K562 (cell line): ENCODE measurements at regions not wholly inside any gene's neighbourhood (a gene's known extent, or its start where the extent isn't known, plus 50 kb on each side); places are given as distances from the start of the nearest gene placed in this dataset.

Source experiments
- ATAC-seq: fragments of 200-7000 bp; cut with Tn5 transposase; 3 replicates; pipeline ENCODE4 v1.9.1; 2020; ENCODE audit warnings: moderate library complexity
- BruUV-seq: library from RNA; stranded (reverse); fragments of 400-500 nt; replicated peaks from 2 replicates; lab custom pipeline; 2021; lab: Mats Ljungman, UMichigan
- CTCF ChIA-PET: fragments of 300-600 bp; formaldehyde crosslinking; extraction: SDS; loops from one replicate; lab custom pipeline; 2021; ENCODE audit warnings: low intra/inter-chr PET ratio; lab: Yijun Ruan, JAX
- POLR2A ChIA-PET: fragments of 300-600, 350-650 bp; sonication (Branson Sonifier 250); formaldehyde crosslinking; extraction: SDS; loops from one replicate; lab custom pipeline; 2021; ENCODE audit warnings: antibody characterized with exemption, inconsistent platforms; lab: Yijun Ruan, JAX
- DNase-seq, 4 experiments: peaks; one replicate each; pipeline versions ENCODE4 v3.0.0 to v3.0.0-alpha.2; 2011 to 2018; ENCODE audit warnings: low spot score in 3 of 4, mixed read lengths in 3 of 4; ENCODE audit errors: extremely low read depth in 1 of 4
- FAIRE-seq: peaks from 2 replicates; lab custom pipeline; 2011; peaks lifted over from hg19 to GRCh38; lab: Jason Lieb, UNC
- H2AFZ ChIP-seq: 2 replicates; pipeline ENCODE4 v1.6.0; 2011; ENCODE audit warnings: low read depth, low read length, control low read depth, inconsistent platforms
- H3K27ac ChIP-seq: fragments of 200-600 bp; 3 replicates; pipeline ENCODE4 v1.8.0; 2011; ENCODE audit warnings: low read depth, mild to moderate bottlenecking, control low read depth, inconsistent platforms, low read length, moderate library complexity, mixed read lengths; ENCODE audit errors: extremely low read depth
- H3K27me3 ChIP-seq, 2 experiments: fragments of 300-600 bp in 1 of 2; 2 replicates in 1 of 2; 3 replicates in 1 of 2; pipeline versions ENCODE4 v1.6.0 to v1.8.0; 2011; ENCODE audit warnings: inconsistent platforms in 2 of 2, low read length in 2 of 2, mild to moderate bottlenecking in 1 of 2, mixed read lengths in 1 of 2, moderate library complexity in 1 of 2; ENCODE audit not compliant: control insufficient read depth in 2 of 2, insufficient read depth in 2 of 2
- H3K36me3 ChIP-seq: fragments of 300-600 bp; 3 replicates; pipeline ENCODE4 v1.8.0; 2011; ENCODE audit warnings: mild to moderate bottlenecking, low read length, inconsistent platforms; ENCODE audit not compliant: control insufficient read depth, insufficient read depth
- H3K4me1 ChIP-seq, 2 experiments: fragments of 200-600 bp in 1 of 2; replicated peaks in 1 of 2; 2 replicates in 1 of 2; 3 replicates in 1 of 2; pipeline versions ENCODE4 v1.5.1 to v1.8.0; 2011; ENCODE audit warnings: inconsistent platforms in 2 of 2, low read length in 2 of 2, mild to moderate bottlenecking in 1 of 2, mixed read lengths in 1 of 2, moderate library complexity in 1 of 2; ENCODE audit not compliant: control insufficient read depth in 2 of 2, insufficient read depth in 2 of 2
- H3K4me2 ChIP-seq: 2 replicates; pipeline ENCODE4 v1.6.1; 2011; ENCODE audit warnings: low read length, control low read depth, inconsistent platforms, mixed read lengths; ENCODE audit not compliant: insufficient read depth
- H3K4me3 ChIP-seq: fragments of 200-600 bp; sonication (generic), shearing (Covaris generic); 2 replicates; pipeline ENCODE4 v1.5.1; 2016; ENCODE audit warnings: control low read depth, inconsistent platforms
- H3K79me2 ChIP-seq: fragments of 200-600 bp; 3 replicates; pipeline ENCODE4 v1.8.0; 2011; ENCODE audit warnings: low read length, inconsistent platforms; ENCODE audit not compliant: control insufficient read depth, insufficient read depth
- H3K9ac ChIP-seq, 2 experiments: 2 replicates each; pipeline versions ENCODE4 v1.6.0 to v1.6.1; 2011; ENCODE audit warnings: low read depth in 2 of 2, low read length in 2 of 2, control low read depth in 1 of 2, inconsistent platforms in 1 of 2, mild to moderate bottlenecking in 1 of 2, mixed read lengths in 1 of 2; ENCODE audit not compliant: insufficient read depth in 1 of 2
- H3K9me1 ChIP-seq: one replicate; pipeline ENCODE4 v1.6.0; 2011; ENCODE audit warnings: inconsistent platforms, mild to moderate bottlenecking, low read length, moderate library complexity; ENCODE audit not compliant: control insufficient read depth, insufficient read depth
- H3K9me3 ChIP-seq: replicated peaks from 2 replicates; pipeline ENCODE4 v1.5.1; 2011; ENCODE audit warnings: low read depth, low read length, inconsistent platforms; ENCODE audit not compliant: control insufficient read depth, insufficient read depth
- H4K20me1 ChIP-seq: replicated peaks from 2 replicates; pipeline ENCODE4 v1.6.1; 2011; ENCODE audit warnings: low read length, inconsistent platforms, mixed read lengths; ENCODE audit not compliant: control insufficient read depth, insufficient read depth
- EHMT2 ChIP-seq: fragments of 450-650 bp; IDR thresholded peaks from 2 replicates; pipeline ENCODE4 v1.6.1; 2018; ENCODE audit warnings: antibody characterized with exemption
- ELF4 ChIP-seq: fragments of 450-650 bp; formaldehyde crosslinking; IDR thresholded peaks from 2 replicates; pipeline ENCODE4 v1.4.0; 2022; ENCODE audit warnings: missing genetic modification characterization
- GATA2 ChIP-seq: sonication (generic); formaldehyde crosslinking; IDR thresholded peaks from 2 replicates; pipeline ENCODE4 v1.4.0; 2020; ENCODE audit warnings: mild to moderate bottlenecking, missing genetic modification reagents
- HNRNPH1 ChIP-seq: fragments of 200-400 bp; formaldehyde crosslinking; optimal IDR thresholded peaks from 2 replicates; pipeline ENCODE3; 2017; ENCODE audit warnings: low read depth, mild to moderate bottlenecking, low read length, moderate library complexity
- KLF6 ChIP-seq: fragments of 250-450 bp; sonication (Bioruptor Pico); IDR thresholded peaks from 2 replicates; pipeline ENCODE4 v1.4.0; 2020; ENCODE audit warnings: mild to moderate bottlenecking, moderate library complexity, borderline replicate concordance
- RFX5 ChIP-seq: IDR thresholded peaks from 2 replicates; pipeline ENCODE4 v1.6.1; 2011; ENCODE audit warnings: low read depth, mild to moderate bottlenecking, improper control_type of control experiment, low read length
- RFX7 ChIP-seq: fragments of 250-450 bp; sonication (Bioruptor Pico); IDR thresholded peaks from 2 replicates; pipeline ENCODE4 v1.5.1; 2021; ENCODE audit warnings: mild to moderate bottlenecking
- SIN3A ChIP-seq, 2 experiments: fragments of 150-350 bp in 1 of 2; IDR thresholded peaks; 2 replicates each; pipeline ENCODE4 v1.6.1; 2011 to 2016; ENCODE audit warnings: borderline replicate concordance in 2 of 2, low read depth in 2 of 2, low read length in 2 of 2, mild to moderate bottlenecking in 2 of 2, moderate library complexity in 2 of 2; ENCODE audit not compliant: control insufficient read depth in 1 of 2
- SIX5 ChIP-seq, 2 experiments: IDR thresholded peaks; 2 replicates each; pipeline ENCODE4 v1.6.1; 2011; ENCODE audit warnings: low read length in 2 of 2, borderline replicate concordance in 1 of 2, low read depth in 1 of 2, mild to moderate bottlenecking in 1 of 2, moderate library complexity in 1 of 2; ENCODE audit not compliant: insufficient read depth in 1 of 2
- TAF15 ChIP-seq: fragments of 200-400 bp; formaldehyde crosslinking; IDR thresholded peaks from 2 replicates; pipeline ENCODE4 v1.6.1; 2017; ENCODE audit warnings: mild to moderate bottlenecking, low read depth, low read length, moderate library complexity
- THRAP3 ChIP-seq: fragments of 450-650 bp; IDR thresholded peaks from 2 replicates; pipeline ENCODE4 v1.6.1; 2016; ENCODE audit warnings: mild to moderate bottlenecking, inconsistent platforms, borderline replicate concordance
- ZBTB26 ChIP-seq: fragments of 450-650 bp; formaldehyde crosslinking; IDR thresholded peaks from 2 replicates; pipeline ENCODE4 v1.4.0; 2022; ENCODE audit warnings: missing genetic modification characterization
- ZC3H8 ChIP-seq: fragments of 450-650 bp; IDR thresholded peaks from 2 replicates; pipeline ENCODE4 v1.6.1; 2017
- ZFP1 ChIP-seq: fragments of 450-650 bp; formaldehyde crosslinking; IDR thresholded peaks from 2 replicates; pipeline ENCODE4 v1.4.0; 2020; ENCODE audit warnings: mild to moderate bottlenecking, mixed read lengths
- ZNF197 ChIP-seq: fragments of 200-800 bp; sonication (Bioruptor generic); IDR thresholded peaks from 2 replicates; pipeline ENCODE4 v1.6.1; 2016; ENCODE audit warnings: low read depth, missing genetic modification characterization, missing compliant biosample characterization
- ZNF224 ChIP-seq: sonication (generic); formaldehyde crosslinking; IDR thresholded peaks from 2 replicates; pipeline ENCODE4 v1.8.0; 2022; ENCODE audit warnings: mild to moderate bottlenecking, missing genetic modification reagents
- ZNF444 ChIP-seq: fragments of 250-450 bp; sonication (Bioruptor Pico); IDR thresholded peaks from 2 replicates; pipeline ENCODE4 v1.4.0; 2020; ENCODE audit warnings: mild to moderate bottlenecking, moderate library complexity
- ZNF699 ChIP-seq: fragments of 250-450 bp; sonication (Bioruptor Pico); IDR thresholded peaks from 2 replicates; pipeline ENCODE4 v1.8.0; 2021; ENCODE audit warnings: mild to moderate bottlenecking, moderate library complexity; ENCODE audit not compliant: insufficient replicate concordance
- ZZZ3 ChIP-seq: fragments of 450-650 bp; IDR thresholded peaks from 2 replicates; pipeline ENCODE4 v1.6.1; 2016; ENCODE audit warnings: antibody characterized with exemption, mild to moderate bottlenecking, moderate library complexity
- WGBS: fragments of 100-300 bp; shearing (Covaris generic); methylation state at CpG from one replicate; pipeline ENCODE4 v1.1.6; 2016; ENCODE audit warnings: low coverage, mixed read lengths; ENCODE audit not compliant: insufficient coverage; ENCODE audit errors: missing lambda C conversion rate; 5-methylcytosine and 5-hydroxymethylcytosine counted together
- in situ Hi-C: fragments of 300-500 bp; cut with MboI; formaldehyde crosslinking; loops from 4 replicates; pipeline ENCODE4 v1.15.0; 2018; ENCODE audit warnings: inconsistent platforms, mixed read lengths
- intact Hi-C: fragments of 100-400 bp; cut with micrococcal nuclease; formaldehyde crosslinking; loops from 2 replicates; pipeline ENCODE4 v1.14.2; 2022

GRCh38 chr7:46607176-46607575 lies 686.1 kb upstream of the IGFBP3 start:
- Histone ChIP-seq H3K9me3 (no peaks in the 10 kb centered on the region), H2AFZ (no peak overlapping the region), H3K4me1 (no peaks in the 10 kb centered on the region), H3K9me1 (no peaks in the 10 kb centered on the region), H3K4me2 (no peak overlapping the region), H3K9ac (no peak overlapping the region), H3K4me3 (no peak overlapping the region), H3K79me2 (no peaks in the 10 kb centered on the region), H3K27me3 (no peaks in the 10 kb centered on the region), H3K36me3 (no peaks in the 10 kb centered on the region), H3K27ac (no peak overlapping the region), H4K20me1 (no peaks in the 10 kb centered on the region)
- in situ Hi-C loops: no loop called here
- ChIA-PET CTCF (no interaction called here), POLR2A (no interaction called here)
- no TSS peak for BruUV-seq
- intact Hi-C loops: no loop called here
- no peak for DNase-seq
- ATAC-seq: no peak
- no peak for FAIRE-seq
- WGBS: 3% methylated on average over 4 of the region's 4 CpGs
- TF ChIP-seq SIN3A (IDR thresholded peaks at IDR 0.05; ENCODE audit: borderline replicate concordance in 2 of 2, control insufficient read depth in 1 of 2, low read depth in 2 of 2, low read length in 2 of 2): no peak
- TF ChIP-seq TAF15: no peak
- TF ChIP-seq ZNF444 (CRISPR knock-in tag): no peak

- BruUV-seq: no TSS peak
- Histone ChIP-seq H2AFZ (no peak overlapping the region), H3K4me1 (no peaks in the 10 kb centered on the region), H3K4me2 (no peak overlapping the region), H3K79me2 (no peaks in the 10 kb centered on the region), H3K27ac (no peak overlapping the region), H3K9me3 (no peaks in the 10 kb centered on the region), H3K9ac (no peak overlapping the region), H4K20me1 (no peaks in the 10 kb centered on the region), H3K36me3 (no peaks in the 10 kb centered on the region), H3K9me1 (no peaks in the 10 kb centered on the region), H3K4me3 (no peak overlapping the region), H3K27me3 (no peaks in the 10 kb centered on the region)
- no peak for ATAC-seq
- ChIA-PET POLR2A (no interaction called here), CTCF (no interaction called here)
- intact Hi-C loops: no loop called here
- TF ChIP-seq HNRNPH1: no peak
- no peak for TF ChIP-seq ZBTB26 (CRISPR knock-in tag)
- TF ChIP-seq ZC3H8: no peak
- no peak for TF ChIP-seq ZZZ3
- no peak for TF ChIP-seq ZFP1
- TF ChIP-seq KLF6 (CRISPR knock-in tag): no peak
- TF ChIP-seq ELF4 (CRISPR knock-in tag): no peak
- no peak for TF ChIP-seq GATA2 (CRISPR knock-in tag)
- no peak for TF ChIP-seq EHMT2
- TF ChIP-seq RFX5: no peak
- no peak for TF ChIP-seq SIX5 (IDR thresholded peaks at IDR 0.05; ENCODE audit: borderline replicate concordance in 1 of 2, insufficient read depth in 1 of 2, low read depth in 1 of 2, low read length in 2 of 2)
- no peak for TF ChIP-seq ZNF699 (CRISPR knock-in tag)
- no peak for TF ChIP-seq ZNF224
- no peak for TF ChIP-seq RFX7 (CRISPR knock-in tag)
- TF ChIP-seq ZNF197 (CRISPR knock-in tag): no peak
- TF ChIP-seq THRAP3: no peak
- no peak for FAIRE-seq
- in situ Hi-C loops: no loop called here
- 0% methylated on average over 3 of the region's 3 CpGs for WGBS
- no peak for DNase-seq
Observed at GRCh38 chr7:46606761-46607160, 685.7 kb upstream of the IGFBP3 start.
